GM12878 (cell line): ENCODE measurements at regions not wholly inside any gene's neighbourhood (a gene's known extent, or its start where the extent isn't known, plus 50 kb on each side); places are given as distances from the start of the nearest gene placed in this dataset.

Experiments
- ATAC-seq: fragments of 200-7000 bp; cut with Tn5 transposase; 3 replicates; pipeline ENCODE4 v1.9.1; 2020; ENCODE audit warnings: mild to moderate bottlenecking, moderate library complexity
- BruUV-seq: library from RNA; stranded (reverse); fragments of 400-500 nt; replicated peaks from 2 replicates; lab custom pipeline; 2021; lab: Mats Ljungman, UMichigan
- CTCF ChIA-PET: fragments of 300-600 bp; sonication (Branson Sonifier 250); formaldehyde crosslinking; extraction: SDS; loops from one replicate; lab custom pipeline; 2021; ENCODE audit warnings: inconsistent platforms; lab: Yijun Ruan, JAX
- POLR2A ChIA-PET: fragments of 350-600 bp; formaldehyde crosslinking; extraction: SDS; loops from one replicate; lab custom pipeline; 2021; ENCODE audit warnings: inconsistent platforms; lab: Charles Lee
- RAD21 ChIA-PET: fragments of 300-600 bp; sonication (Branson Sonifier 250); formaldehyde crosslinking; loops from one replicate; lab custom pipeline; 2023; ENCODE audit warnings: antibody characterized with exemption; ENCODE audit not compliant: unreplicated experiment; lab: Charles Lee
- SMC1A ChIA-PET: fragments of 300-600 bp; sonication (Branson Sonifier 250); formaldehyde crosslinking; loops from one replicate; lab custom pipeline; 2023; ENCODE audit not compliant: unreplicated experiment, uncharacterized antibody; lab: Charles Lee
- DNase-seq: peaks from one replicate; pipeline ENCODE4 v3.0.0-alpha.2; 2011; ENCODE audit warnings: low read depth, low spot score
- FAIRE-seq: peaks from 3 replicates; lab custom pipeline; 2011; peaks lifted over from hg19 to GRCh38; lab: Jason Lieb, UNC
- H2AFZ ChIP-seq: 2 replicates; pipeline ENCODE4 v1.6.0; 2011; ENCODE audit warnings: low read depth, low read length, control low read depth; ENCODE audit not compliant: control insufficient read depth
- H3K27ac ChIP-seq: 2 replicates; pipeline ENCODE4 v1.5.1; 2011; ENCODE audit warnings: control low read depth; ENCODE audit not compliant: control insufficient read depth, insufficient read depth
- H3K27me3 ChIP-seq, 2 experiments: replicated peaks in 1 of 2; 2 replicates each; pipeline versions ENCODE4 v1.6.0 to v1.6.1; 2011; ENCODE audit warnings: low read length in 1 of 2; ENCODE audit not compliant: control insufficient read depth in 2 of 2, insufficient read depth in 2 of 2
- H3K36me3 ChIP-seq, 2 experiments: 2 replicates each; pipeline ENCODE4 v1.5.1; 2011; ENCODE audit warnings: low read length in 1 of 2; ENCODE audit not compliant: control insufficient read depth in 2 of 2, insufficient read depth in 2 of 2
- H3K4me1 ChIP-seq: 2 replicates; pipeline ENCODE4 v1.6.1; 2011; ENCODE audit warnings: mild to moderate bottlenecking, low read length, moderate library complexity, mixed read lengths; ENCODE audit not compliant: control insufficient read depth, insufficient read depth
- H3K4me2 ChIP-seq: 2 replicates; pipeline ENCODE4 v1.6.0; 2011; ENCODE audit warnings: control low read depth; ENCODE audit not compliant: control insufficient read depth, insufficient read depth
- H3K4me3 ChIP-seq: fragments of 200-600 bp; sonication (generic); 2 replicates; pipeline ENCODE4 v1.5.1; 2016
- H3K79me2 ChIP-seq: 2 replicates; pipeline ENCODE4 v1.6.0; 2011; ENCODE audit warnings: low read length; ENCODE audit not compliant: control insufficient read depth, insufficient read depth
- H3K9ac ChIP-seq: 2 replicates; pipeline ENCODE4 v1.8.0; 2011; ENCODE audit warnings: low read length, control low read depth, mixed read lengths; ENCODE audit not compliant: control insufficient read depth, insufficient read depth
- H3K9me3 ChIP-seq: replicated peaks from 3 replicates; pipeline ENCODE4 v1.5.1; 2011; ENCODE audit warnings: mild to moderate bottlenecking, low read length; ENCODE audit not compliant: control insufficient read depth, insufficient read depth
- H4K20me1 ChIP-seq: 2 replicates; pipeline ENCODE4 v1.6.0; 2011; ENCODE audit not compliant: control insufficient read depth, insufficient read depth
- CBFB ChIP-seq: IDR thresholded peaks from 2 replicates; pipeline ENCODE4 v1.6.1; 2016; ENCODE audit warnings: antibody characterized with exemption, low read depth
- CBX3 ChIP-seq: fragments of 200-600 bp; sonication (generic); IDR thresholded peaks from 2 replicates; pipeline ENCODE4 v1.6.1; 2016; ENCODE audit warnings: low read depth, borderline replicate concordance
- EGR1 ChIP-seq, 2 experiments: IDR thresholded peaks; 1 replicate in 1 of 2; 2 replicates in 1 of 2; pipeline ENCODE4 v1.6.1; 2011 to 2012; ENCODE audit warnings: low read depth in 2 of 2, low read length in 2 of 2, borderline replicate concordance in 1 of 2, mild to moderate bottlenecking in 1 of 2, moderate library complexity in 1 of 2
- JUND ChIP-seq: IDR thresholded peaks from 2 replicates; pipeline ENCODE4 v1.6.1; 2012; ENCODE audit warnings: low read depth, mild to moderate bottlenecking, low read length, improper control_type of control experiment, moderate library complexity
- KAT2A ChIP-seq: conservative IDR thresholded peaks from 2 replicates; pipeline ENCODE4 v1.6.1; 2011; ENCODE audit warnings: low read depth, low read length; ENCODE audit not compliant: control insufficient read depth
- MYB ChIP-seq: fragments of 150-350 bp; IDR thresholded peaks from 2 replicates; pipeline ENCODE4 v1.6.1; 2014; ENCODE audit warnings: mild to moderate bottlenecking, low read depth, low read length, borderline replicate concordance
- NR2F1 ChIP-seq: fragments of 450-650 bp; conservative IDR thresholded peaks from 2 replicates; pipeline ENCODE4 v1.6.1; 2017; ENCODE audit warnings: mild to moderate bottlenecking
- SP1 ChIP-seq: IDR thresholded peaks from one replicate; pipeline ENCODE4 v1.6.1; 2011; ENCODE audit warnings: low read depth, low read length
- SPI1 ChIP-seq: IDR thresholded peaks from 2 replicates; pipeline ENCODE4 v1.6.1; 2011; ENCODE audit warnings: low read depth, mild to moderate bottlenecking, low read length, moderate library complexity, borderline replicate concordance; ENCODE audit not compliant: insufficient read depth
- YY1 ChIP-seq: IDR thresholded peaks from 2 replicates; pipeline ENCODE4 v1.6.1; 2011; ENCODE audit warnings: low read depth, mild to moderate bottlenecking, low read length
- ZNF24 ChIP-seq: fragments of 450-650 bp; IDR thresholded peaks from 2 replicates; pipeline ENCODE4 v1.6.1; 2017; ENCODE audit warnings: antibody characterized with exemption, mild to moderate bottlenecking
- WGBS: methylation state at CpG from one replicate; pipeline ENCODE4 v1.1.6; 2016; ENCODE audit warnings: low lambda C conversion rate; ENCODE audit not compliant: insufficient replicate concordance, insufficient coverage; ENCODE audit errors: missing lambda C conversion rate; 5-methylcytosine and 5-hydroxymethylcytosine counted together
- in situ Hi-C: fragments of 300-500 bp; cut with MboI; formaldehyde crosslinking; loops from 9 replicates; pipeline ENCODE4 v1.14.3; 2018; ENCODE audit warnings: mixed read lengths
- intact Hi-C: fragments of 100-400 bp; cut with micrococcal nuclease; formaldehyde crosslinking; loops from one replicate; pipeline ENCODE4 v1.14.2; 2022; ENCODE audit not compliant: unreplicated experiment
- TF ChIP-seq, protein P1 (sequence below): fragments of 450-650 bp; formaldehyde crosslinking; IDR thresholded peaks from 2 replicates; pipeline ENCODE4 v1.4.0; 2020; ENCODE audit warnings: mild to moderate bottlenecking, moderate library complexity

DNA sequence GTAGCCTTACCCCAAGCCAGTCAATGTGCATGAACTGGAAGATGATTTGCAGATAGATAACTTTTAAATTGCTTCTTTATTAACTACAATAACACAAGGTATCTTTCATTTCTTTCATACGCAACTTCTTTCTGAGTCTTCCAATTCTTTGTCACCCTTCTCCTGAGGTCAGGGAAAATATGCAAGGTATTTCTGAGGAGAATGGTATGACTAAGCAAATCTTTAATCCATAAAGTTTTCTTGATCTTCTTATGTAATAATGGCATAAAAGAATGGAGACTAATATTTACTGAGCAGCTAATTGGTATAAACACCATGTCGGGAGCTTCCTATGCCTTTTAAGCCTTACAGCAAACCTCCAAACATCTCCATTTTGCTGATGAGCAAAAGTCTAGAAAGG is 438.9 kb downstream of the KCNJ2 start (continued):
- TF ChIP-seq NR2F1 (no peak), YY1 (no peak), CBFB (no peak)

DNA sequence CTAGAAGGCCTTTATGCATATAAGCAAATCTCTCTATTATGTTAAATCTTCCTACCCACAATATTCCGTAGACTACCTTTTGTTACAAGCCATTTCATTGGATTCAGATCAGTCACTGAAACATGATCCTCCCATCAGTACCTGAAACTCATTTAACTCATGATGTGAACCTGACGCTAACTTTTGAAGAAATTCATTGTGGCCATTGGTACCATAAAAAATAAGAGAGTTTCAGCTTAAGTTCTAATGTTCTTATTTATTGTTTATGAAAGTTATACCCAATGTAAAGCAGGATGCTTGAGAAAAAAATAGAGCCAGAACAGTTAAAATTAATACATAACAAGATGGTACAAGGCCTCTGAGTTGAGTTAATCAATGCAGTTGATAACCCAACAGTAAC is 439.6 kb downstream of the KCNJ2 start:
- ChIA-PET SMC1A (no interaction called here), POLR2A (no interaction called here), CTCF (no interaction called here), RAD21 (no interaction called here)
- no peak for DNase-seq
- intact Hi-C loops (no loop called here), in situ Hi-C loops (no loop called here)
- no TSS peak for BruUV-seq
- Histone ChIP-seq H3K4me1 (no peaks in the 10 kb centered on the region), H3K27ac (no peak overlapping the region), H3K9ac (no peak overlapping the region), H3K36me3 (no peaks in the 10 kb centered on the region), H3K4me3 (no peak overlapping the region), H3K79me2 (no peaks in the 10 kb centered on the region), H3K4me2 (no peak overlapping the region), H2AFZ (no peak overlapping the region), H4K20me1 (no peaks in the 10 kb centered on the region; the same call in 1 of the 2 replicates), H3K27me3 (no peaks in the 10 kb centered on the region), H3K9me3 (no peaks in the 10 kb centered on the region)
- WGBS, result 25% methylated on average over 2 of the region's 2 CpGs
- no peak for FAIRE-seq
- ATAC-seq, result no peak
- TF ChIP-seq JUND (no peak), CBX3 (no peak), MYB (no peak), EGR1 (IDR thresholded peaks at IDR 0.05; ENCODE audit: borderline replicate concordance in 1 of 2, low read depth in 2 of 2, low read length in 2 of 2) (no peak), KAT2A (no peak), SP1 (no peak), SPI1 (no peak), ZNF24 (no peak)
- TF ChIP-seq, protein P1, sequence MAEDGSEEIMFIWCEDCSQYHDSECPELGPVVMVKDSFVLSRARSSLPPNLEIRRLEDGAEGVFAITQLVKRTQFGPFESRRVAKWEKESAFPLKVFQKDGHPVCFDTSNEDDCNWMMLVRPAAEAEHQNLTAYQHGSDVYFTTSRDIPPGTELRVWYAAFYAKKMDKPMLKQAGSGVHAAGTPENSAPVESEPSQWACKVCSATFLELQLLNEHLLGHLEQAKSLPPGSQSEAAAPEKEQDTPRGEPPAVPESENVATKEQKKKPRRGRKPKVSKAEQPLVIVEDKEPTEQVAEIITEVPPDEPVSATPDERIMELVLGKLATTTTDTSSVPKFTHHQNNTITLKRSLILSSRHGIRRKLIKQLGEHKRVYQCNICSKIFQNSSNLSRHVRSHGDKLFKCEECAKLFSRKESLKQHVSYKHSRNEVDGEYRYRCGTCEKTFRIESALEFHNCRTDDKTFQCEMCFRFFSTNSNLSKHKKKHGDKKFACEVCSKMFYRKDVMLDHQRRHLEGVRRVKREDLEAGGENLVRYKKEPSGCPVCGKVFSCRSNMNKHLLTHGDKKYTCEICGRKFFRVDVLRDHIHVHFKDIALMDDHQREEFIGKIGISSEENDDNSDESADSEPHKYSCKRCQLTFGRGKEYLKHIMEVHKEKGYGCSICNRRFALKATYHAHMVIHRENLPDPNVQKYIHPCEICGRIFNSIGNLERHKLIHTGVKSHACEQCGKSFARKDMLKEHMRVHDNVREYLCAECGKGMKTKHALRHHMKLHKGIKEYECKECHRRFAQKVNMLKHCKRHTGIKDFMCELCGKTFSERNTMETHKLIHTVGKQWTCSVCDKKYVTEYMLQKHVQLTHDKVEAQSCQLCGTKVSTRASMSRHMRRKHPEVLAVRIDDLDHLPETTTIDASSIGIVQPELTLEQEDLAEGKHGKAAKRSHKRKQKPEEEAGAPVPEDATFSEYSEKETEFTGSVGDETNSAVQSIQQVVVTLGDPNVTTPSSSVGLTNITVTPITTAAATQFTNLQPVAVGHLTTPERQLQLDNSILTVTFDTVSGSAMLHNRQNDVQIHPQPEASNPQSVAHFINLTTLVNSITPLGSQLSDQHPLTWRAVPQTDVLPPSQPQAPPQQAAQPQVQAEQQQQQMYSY (CRISPR knock-in tag), result no peak
